Loucy (cell line): ENCODE measurements at regions not wholly inside any gene's neighbourhood (a gene's known extent, or its start where the extent isn't known, plus 50 kb on each side); places are given as distances from the start of the nearest gene placed in this dataset.

ENCODE experiments used
- EZH2phosphoT487 ChIP-seq: fragments of 200-600 bp; IDR thresholded peaks from 2 replicates; pipeline ENCODE4 v1.6.1; 2018; ENCODE audit warnings: antibody characterized with exemption, mild to moderate bottlenecking, moderate library complexity, borderline replicate concordance
- TF ChIP-seq, protein P1 (sequence below): fragments of 200-600 bp; sonication (generic); conservative IDR thresholded peaks from 2 replicates; pipeline ENCODE4 v1.5.1; 2014; ENCODE audit warnings: mild to moderate bottlenecking, antibody characterized with exemption, low read length

DNA sequence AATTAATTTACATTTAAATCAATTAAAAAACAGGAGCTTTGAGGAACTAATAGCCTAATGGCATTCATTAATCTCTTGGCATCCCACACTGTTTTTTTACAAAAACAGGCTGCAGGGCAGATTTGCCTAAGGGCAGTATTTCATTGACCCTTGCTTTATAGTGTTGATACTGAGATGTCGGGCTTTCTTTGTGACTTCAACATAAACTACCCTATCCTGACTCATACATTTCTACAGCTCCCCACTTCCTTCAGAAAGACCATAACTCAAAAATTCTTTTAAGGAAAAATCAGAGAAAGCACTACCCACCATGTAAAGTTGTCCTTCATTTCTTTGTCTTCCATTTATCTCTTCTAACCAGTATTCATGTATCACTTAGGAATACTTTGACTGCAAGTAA, 92.2 kb upstream of the NT5E start:
- TF ChIP-seq, protein P1, sequence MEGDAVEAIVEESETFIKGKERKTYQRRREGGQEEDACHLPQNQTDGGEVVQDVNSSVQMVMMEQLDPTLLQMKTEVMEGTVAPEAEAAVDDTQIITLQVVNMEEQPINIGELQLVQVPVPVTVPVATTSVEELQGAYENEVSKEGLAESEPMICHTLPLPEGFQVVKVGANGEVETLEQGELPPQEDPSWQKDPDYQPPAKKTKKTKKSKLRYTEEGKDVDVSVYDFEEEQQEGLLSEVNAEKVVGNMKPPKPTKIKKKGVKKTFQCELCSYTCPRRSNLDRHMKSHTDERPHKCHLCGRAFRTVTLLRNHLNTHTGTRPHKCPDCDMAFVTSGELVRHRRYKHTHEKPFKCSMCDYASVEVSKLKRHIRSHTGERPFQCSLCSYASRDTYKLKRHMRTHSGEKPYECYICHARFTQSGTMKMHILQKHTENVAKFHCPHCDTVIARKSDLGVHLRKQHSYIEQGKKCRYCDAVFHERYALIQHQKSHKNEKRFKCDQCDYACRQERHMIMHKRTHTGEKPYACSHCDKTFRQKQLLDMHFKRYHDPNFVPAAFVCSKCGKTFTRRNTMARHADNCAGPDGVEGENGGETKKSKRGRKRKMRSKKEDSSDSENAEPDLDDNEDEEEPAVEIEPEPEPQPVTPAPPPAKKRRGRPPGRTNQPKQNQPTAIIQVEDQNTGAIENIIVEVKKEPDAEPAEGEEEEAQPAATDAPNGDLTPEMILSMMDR: no peak
- TF ChIP-seq EZH2phosphoT487: no peak
